Body of pancreas (tissue), 4 donors: ENCODE measurements at regions not wholly inside any gene's neighbourhood (a gene's known extent, or its start where the extent isn't known, plus 50 kb on each side); places are given as distances from the start of the nearest gene placed in this dataset.

Source experiments
- ATAC-seq: fragments of 150-250 bp; one replicate; pipeline ENCODE4 v1.9.1; 2016
- DNase-seq, 4 donors: peaks; one replicate each; pipeline ENCODE4 v3.0.0-alpha.2; 2019
- H3K27ac ChIP-seq, 4 donors: fragments of 200-600 bp; sonication (generic); 1 replicate in 3 of 4; 2 replicates in 1 of 4; pipeline versions ENCODE4 v1.5.1 to v1.6.1; 2016 to 2019; ENCODE audit warnings: mild to moderate bottlenecking in 1 of 4, mixed read lengths in 1 of 4, moderate library complexity in 1 of 4
- H3K27me3 ChIP-seq, 2 donors: fragments of 200-600 bp; sonication (generic); one replicate each; pipeline ENCODE4 v1.6.0; 2016; ENCODE audit warnings: mild to moderate bottlenecking in 1 of 2
- H3K36me3 ChIP-seq, 2 donors: fragments of 200-600 bp; sonication (generic); replicated peaks in 1 of 2; 2 replicates each; pipeline ENCODE4 v1.5.1; 2016; ENCODE audit warnings: low read depth in 2 of 2; ENCODE audit not compliant: insufficient read depth in 1 of 2
- H3K4me1 ChIP-seq: fragments of 200-600 bp; sonication (generic); one replicate; pipeline ENCODE4 v1.6.0; 2016
- H3K4me3 ChIP-seq, 2 donors: fragments of 200-600 bp; sonication (generic); 1 replicate in 1 of 2; 2 replicates in 1 of 2; pipeline ENCODE4 v1.5.1; 2016 to 2019
- H3K9me3 ChIP-seq, 3 donors: fragments of 200-600 bp; sonication (generic); 1 replicate in 2 of 3; 2 replicates in 1 of 3; pipeline ENCODE4 v1.5.1; 2016
- CTCF ChIP-seq, 7 experiments: fragments of 450-650 bp in 4 of 7; fragments of 200-600 bp in 3 of 7; sonication (generic) in 3 of 7; IDR thresholded peaks; one replicate each; pipeline ENCODE4 v1.5.1; 2016 to 2019; ENCODE audit warnings: antibody characterized with exemption in 7 of 7
- POLR2A ChIP-seq, 3 donors: fragments of 450-650 bp; IDR thresholded peaks; one replicate each; pipeline ENCODE4 v1.6.1; 2016; ENCODE audit warnings: antibody characterized with exemption in 3 of 3, mild to moderate bottlenecking in 2 of 3
- WGBS, 2 donors: methylation state at CpG; one replicate each; pipeline ENCODE4 v1.1.5; 2017; 5-methylcytosine and 5-hydroxymethylcytosine counted together
- intact Hi-C: fragments of 100-400 bp; cut with DNase I; formaldehyde crosslinking; loops from one replicate; pipeline ENCODE4 v1.15.1; 2023

GRCh38 chr10:128950159-128950915, 516.7 kb upstream of the MGMT start:
- intact Hi-C loops: no loop called here
- 83% methylated on average over 14 to 18 of the region's 18 CpGs for WGBS, 2 donors
- no peak for ATAC-seq
- H3K27ac ChIP-seq: no peak overlapping the region
- peaks cover 0 to 6% (median 0%) of the 10 kb centered on the region in 3 donors for H3K9me3 ChIP-seq
- H3K27me3 ChIP-seq: no peaks in the 10 kb centered on the region
- H3K4me3 ChIP-seq: no peak overlapping the region
- no peak for DNase-seq
- H3K4me1 ChIP-seq: no peaks in the 10 kb centered on the region
- H3K36me3 ChIP-seq: no peaks in the 10 kb centered on the region
- TF ChIP-seq CTCF (IDR thresholded peaks at IDR 0.05): no peak

- Histone ChIP-seq H3K4me3 (no peak overlapping the region), H3K4me1 (no peaks in the 10 kb centered on the region), H3K36me3 (no peaks in the 10 kb centered on the region), H3K9me3 (peaks cover 0 to 6% (median 0%) of the 10 kb centered on the region in 3 donors), H3K27me3 (no peaks in the 10 kb centered on the region), H3K27ac (no peak overlapping the region)
- intact Hi-C loops: no loop called here
- DNase-seq (no peak), ATAC-seq (no peak)
- WGBS, 2 donors: 71 to 76% methylated on average over 3 to 4 of the region's 4 CpGs
- TF ChIP-seq CTCF (IDR thresholded peaks at IDR 0.05) (no peak), POLR2A (IDR thresholded peaks at IDR 0.05) (no peak)
These were observed 516.1 kb upstream of the MGMT start for GRCh38 chr10:128950916-128951275.

GRCh38 chr10:128952856-128953255, 514.2 kb upstream of the MGMT start:
- ATAC-seq (no peak), DNase-seq (no peak)
- Histone ChIP-seq H3K27me3 (no peaks in the 10 kb centered on the region), H3K4me3 (no peak overlapping the region), H3K9me3 (no peaks in the 10 kb centered on the region), H3K4me1 (no peaks in the 10 kb centered on the region), H3K36me3 (no peaks in the 10 kb centered on the region), H3K27ac (no peak overlapping the region)
- intact Hi-C loops: no loop called here
- TF ChIP-seq POLR2A (IDR thresholded peaks at IDR 0.05) (no peak), CTCF (IDR thresholded peaks at IDR 0.05) (no peak)
- 77 to 78% methylated on average over 8 of the region's 8 CpGs for WGBS, 2 donors

- intact Hi-C loops: no loop called here
- TF ChIP-seq CTCF (IDR thresholded peaks at IDR 0.05): no peak
- no peak for TF ChIP-seq POLR2A (IDR thresholded peaks at IDR 0.05)
- H3K36me3 ChIP-seq: no peaks in the 10 kb centered on the region
- H3K9me3 ChIP-seq: no peaks in the 10 kb centered on the region
- H3K27ac ChIP-seq: no peak overlapping the region
- WGBS, 2 donors: 71 to 72% methylated on average over 1 of the region's 1 CpG
- ATAC-seq (no peak), DNase-seq (no peak)
- H3K27me3 ChIP-seq: no peaks in the 10 kb centered on the region
- H3K4me1 ChIP-seq: no peaks in the 10 kb centered on the region
- H3K4me3 ChIP-seq: no peak overlapping the region
These were observed 510.9 kb upstream of the MGMT start for GRCh38 chr10:128956149-128956548.

- H3K36me3 ChIP-seq: no peaks in the 10 kb centered on the region
- no peaks in the 10 kb centered on the region for H3K27me3 ChIP-seq
- no peaks in the 10 kb centered on the region for H3K4me1 ChIP-seq
- no peaks in the 10 kb centered on the region for H3K9me3 ChIP-seq
- intact Hi-C loops: no loop called here
- no peak for ATAC-seq
- H3K4me3 ChIP-seq: no peak overlapping the region
- 54 to 75% methylated on average over 3 to 4 of the region's 4 CpGs for WGBS, 2 donors
- no peak overlapping the region for H3K27ac ChIP-seq
- TF ChIP-seq POLR2A (IDR thresholded peaks at IDR 0.05) (no peak), CTCF (IDR thresholded peaks at IDR 0.05) (no peak)
- no peak for DNase-seq
These were observed 509.8 kb upstream of the MGMT start for GRCh38 chr10:128957221-128957620.
